Frontal cortex (tissue), 3 donors: ENCODE measurements at regions not wholly inside any gene's neighbourhood (a gene's known extent, or its start where the extent isn't known, plus 50 kb on each side); places are given as distances from the start of the nearest gene placed in this dataset.
A peak's percentile ranks its signal among the peaks of the same experiment; 100 is the strongest.

ENCODE experiments used
- DNase-seq, 2 donors: peaks; one replicate each; pipeline ENCODE4 v3.0.0; 2012; ENCODE audit warnings: low spot score in 2 of 2
- FAIRE-seq: peaks from 2 replicates; lab custom pipeline; 2012; peaks lifted over from hg19 to GRCh38; lab: Jason Lieb, UNC
- donor health status: control.
- donor health status: control.
- donor health status: control.

GRCh38 chr16:64434526-64435069, 687.3 kb downstream of the CDH11 start:
- DNase-seq = no peak
- no peak for FAIRE-seq

GRCh38 chr16:64428463-64429113, 693.3 kb downstream of the CDH11 start:
- FAIRE-seq (no peak), DNase-seq (no peak)

GRCh38 chr16:64426131-64426666, 695.7 kb downstream of the CDH11 start:
- FAIRE-seq (no peak), DNase-seq (no peak)

- FAIRE-seq = no peak
- DNase-seq = no peak
Measured at GRCh38 chr16:64425381-64425780, 696.5 kb downstream of the CDH11 start.

GRCh38 chr16:64422259-64422658, 699.6 kb downstream of the CDH11 start:
- DNase-seq (no peak), FAIRE-seq (no peak)

GRCh38 chr16:64421515-64421914, 700.3 kb downstream of the CDH11 start:
- no peak for FAIRE-seq
- DNase-seq = no peak

GRCh38 chr16:64419832-64420231, 702.0 kb downstream of the CDH11 start:
- DNase-seq (no peak), FAIRE-seq (no peak)

- no peak for FAIRE-seq
Measured at GRCh38 chr16:64417711-64418227, 704.1 kb downstream of the CDH11 start.

GRCh38 chr16:64416216-64417005, 705.5 kb downstream of the CDH11 start:
- no peak for DNase-seq
- FAIRE-seq = no peak

More at GRCh38 chr16:64417711-64418227, 704.1 kb downstream of the CDH11 start:
- DNase-seq = no peak

- DNase-seq (peak in 1 of 2 donors; percentile 3), FAIRE-seq (no peak)
Measured at GRCh38 chr16:64412578-64413280, 709.1 kb downstream of the CDH11 start.

- FAIRE-seq (no peak), DNase-seq (no peak)
Measured at GRCh38 chr16:64410306-64410705, 711.6 kb downstream of the CDH11 start.

GRCh38 chr16:64409783-64410210, 712.1 kb downstream of the CDH11 start:
- FAIRE-seq = no peak
- no peak for DNase-seq

GRCh38 chr16:64408699-64409098, 713.2 kb downstream of the CDH11 start:
- no peak for DNase-seq
- FAIRE-seq = no peak

GRCh38 chr16:64406770-64407181, 715.1 kb downstream of the CDH11 start:
- DNase-seq (no peak), FAIRE-seq (no peak)

GRCh38 chr16:64403352-64403751, 718.5 kb downstream of the CDH11 start:
- no peak for FAIRE-seq
- no peak for DNase-seq

GRCh38 chr16:64398793-64399192, 723.1 kb downstream of the CDH11 start:
- DNase-seq (no peak), FAIRE-seq (no peak)

GRCh38 chr16:64397945-64398508, 723.8 kb downstream of the CDH11 start:
- DNase-seq = no peak
- no peak for FAIRE-seq

- no peak for FAIRE-seq
- DNase-seq = no peak
Measured at GRCh38 chr16:64397042-64397441, 724.8 kb downstream of the CDH11 start.

- FAIRE-seq (no peak), DNase-seq (no peak)
Measured at GRCh38 chr16:64394061-64394460, 727.8 kb downstream of the CDH11 start.

- FAIRE-seq = no peak
- DNase-seq = no peak
Measured at GRCh38 chr16:64392456-64392855, 729.4 kb downstream of the CDH11 start.
